ENCODE measurements at regions not wholly inside any gene's neighbourhood (a gene's known extent, or its start where the extent isn't known, plus 50 kb on each side); places are given as distances from the start of the nearest gene placed in this dataset.

- TF ChIP-seq ZFP30 (CRISPR knock-in tag; IDR thresholded peaks at IDR 0.05), result no peak
- no peak for TF ChIP-seq ARNTL (CRISPR knock-in tag; IDR thresholded peaks at IDR 0.05; ENCODE audit: borderline replicate concordance, low read depth)
- TF ChIP-seq CSRNP3 (CRISPR knock-in tag; IDR thresholded peaks at IDR 0.05), result no peak
- no peak for TF ChIP-seq CREB5 (CRISPR knock-in tag; IDR thresholded peaks at IDR 0.05; ENCODE audit: low read depth)
These were observed 53.9 kb upstream of the CCL2 start for GRCh38 chr17:34201225-34201624.
